GM18861 (cell line): ENCODE measurements at regions not wholly inside any gene's neighbourhood (a gene's known extent, or its start where the extent isn't known, plus 50 kb on each side); places are given as distances from the start of the nearest gene placed in this dataset.
"Not testable (repeated sequence)": the region's sequence is repeated elsewhere in the genome, so short reads cannot be mapped to it uniquely, and the experiment has no call there.

Experiments used
- ATAC-seq: cut with Tn5 transposase; IDR thresholded peaks from one replicate; pipeline ENCODE4 v1.9.1; 2021; ENCODE audit not compliant: unreplicated experiment

- no peak for ATAC-seq
These were observed 330.3 kb downstream of the PCNX1 start for GRCh38 chr14:71237556-71237955.

GRCh38 chr14:71238835-71239234 is 331.6 kb downstream of the PCNX1 start:
- ATAC-seq: no peak

GRCh38 chr14:71240171-71240570 is 332.9 kb downstream of the PCNX1 start:
- ATAC-seq: no peak

- no peak for ATAC-seq
These were observed 333.7 kb downstream of the PCNX1 start for GRCh38 chr14:71240866-71241520.

- ATAC-seq: no peak
These were observed 335.0 kb downstream of the PCNX1 start for GRCh38 chr14:71242237-71242748.

DNA sequence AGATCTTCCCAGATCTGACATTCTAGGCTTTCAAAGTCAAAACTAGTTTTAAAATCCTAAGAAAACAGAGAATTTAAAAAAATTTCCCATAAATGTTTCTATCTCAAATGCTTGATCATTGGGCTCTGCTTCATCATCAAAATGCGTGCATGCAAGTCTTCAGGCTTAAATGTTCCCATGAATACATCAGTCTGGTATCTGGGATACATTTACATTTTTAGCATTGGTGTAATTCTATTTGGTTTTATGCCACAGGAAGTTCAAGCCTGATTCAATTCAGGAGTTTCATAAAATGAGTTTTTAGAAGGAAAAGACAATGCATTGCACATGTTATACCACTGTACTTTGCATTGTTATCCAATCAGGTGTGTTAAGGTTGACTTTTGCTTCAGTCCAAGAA is 336.4 kb downstream of the PCNX1 start:
- ATAC-seq: no peak

- no peak for ATAC-seq
These were observed 337.1 kb downstream of the PCNX1 start for GRCh38 chr14:71244341-71244740.

GRCh38 chr14:71245659-71246361 is 338.6 kb downstream of the PCNX1 start:
- no peak for ATAC-seq

- ATAC-seq: no peak
These were observed 339.3 kb downstream of the PCNX1 start for GRCh38 chr14:71246539-71246938.

GRCh38 chr14:71247106-71247505 is 339.8 kb downstream of the PCNX1 start:
- no peak for ATAC-seq

DNA sequence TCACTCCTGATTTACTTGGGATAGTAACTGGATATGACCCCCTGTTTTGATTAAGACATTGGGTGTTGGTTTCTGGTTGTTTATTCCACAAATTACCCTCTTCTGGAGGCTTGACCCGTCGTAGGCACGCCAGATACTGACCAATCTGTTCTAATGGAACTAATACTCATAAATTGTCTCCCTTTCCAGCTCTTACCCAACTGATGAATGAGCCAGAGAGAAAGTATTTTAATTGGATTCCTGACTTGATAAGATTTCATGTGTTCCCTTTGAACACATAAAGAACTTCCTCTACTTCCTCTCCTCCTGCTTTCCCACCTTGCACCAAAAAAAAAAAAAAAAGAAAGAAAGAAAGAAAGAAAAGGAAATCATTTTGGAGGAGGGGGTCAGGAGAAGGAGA is 340.9 kb downstream of the PCNX1 start:
- ATAC-seq: no peak

DNA sequence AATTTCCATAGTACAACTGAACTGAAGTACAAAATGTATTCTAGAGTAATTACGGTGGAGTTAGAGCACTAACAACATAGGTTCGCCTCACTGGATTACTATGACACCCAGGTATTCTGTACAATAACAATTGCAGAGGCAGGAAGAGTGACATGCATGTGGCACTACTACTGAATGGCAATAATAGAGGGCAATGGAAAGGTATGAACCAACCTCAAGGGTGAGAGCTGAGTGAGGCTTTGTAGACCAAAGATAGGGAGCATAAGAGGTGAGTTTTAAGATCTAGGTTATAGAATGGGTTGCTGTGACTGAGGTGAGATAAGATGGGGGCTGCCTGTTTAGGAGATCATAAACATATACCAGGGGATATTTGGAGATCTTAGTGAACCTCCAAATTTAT is 343.1 kb downstream of the PCNX1 start:
- no peak for ATAC-seq

DNA sequence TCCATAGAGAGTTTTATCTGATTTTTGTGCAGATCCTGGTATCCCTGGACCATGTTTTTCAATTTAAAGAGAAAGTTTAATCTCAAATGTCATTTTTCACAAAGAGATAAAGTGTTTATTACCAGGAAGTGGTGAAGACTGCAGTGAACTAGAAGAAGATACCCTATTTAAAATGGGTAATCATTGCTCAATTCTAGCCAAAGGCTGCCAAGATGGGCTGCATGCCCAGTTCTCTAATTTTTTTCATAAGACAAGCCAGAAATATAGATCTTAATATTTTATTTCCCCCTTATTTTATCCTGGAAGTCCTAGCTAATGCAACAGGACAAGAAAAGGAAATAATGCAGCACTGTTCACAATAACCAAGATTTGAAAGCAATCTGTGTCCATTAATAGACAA is 343.5 kb downstream of the PCNX1 start:
- ATAC-seq: no peak

GRCh38 chr14:71254091-71254719 is 346.9 kb downstream of the PCNX1 start:
- not testable (repeated sequence) for ATAC-seq

- ATAC-seq: no peak
These were observed 353.9 kb downstream of the PCNX1 start for GRCh38 chr14:71261206-71261605.

GRCh38 chr14:71262441-71262840 is 355.2 kb downstream of the PCNX1 start:
- no peak for ATAC-seq

- ATAC-seq: no peak
These were observed 357.0 kb downstream of the PCNX1 start for GRCh38 chr14:71264260-71264659.

GRCh38 chr14:71267007-71267513 is 359.8 kb downstream of the PCNX1 start:
- ATAC-seq: no peak

- no peak for ATAC-seq
These were observed 360.4 kb downstream of the PCNX1 start for GRCh38 chr14:71267691-71268090.

DNA sequence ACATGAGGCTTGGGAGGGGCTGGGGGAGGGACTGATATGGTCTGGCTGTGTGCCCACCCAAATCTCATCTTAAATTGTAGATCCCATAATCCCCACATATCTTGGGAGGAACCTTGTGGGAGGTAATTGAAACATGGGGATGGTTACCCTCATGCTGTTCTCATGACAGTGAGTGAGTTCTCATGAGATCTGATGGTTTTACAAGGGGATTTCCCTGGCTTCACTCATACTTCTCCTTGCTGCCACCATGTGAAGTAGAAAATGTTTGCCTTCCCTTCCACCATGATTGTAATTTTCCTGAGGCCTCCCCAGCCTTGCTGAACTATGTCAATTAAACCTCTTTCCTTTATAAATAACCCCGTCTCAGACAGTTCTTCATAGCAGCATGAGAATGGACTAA is 362.9 kb downstream of the PCNX1 start:
- no peak for ATAC-seq

GRCh38 chr14:71271166-71271945 is 364.1 kb downstream of the PCNX1 start:
- no peak for ATAC-seq
